ENCODE measurements at regions not wholly inside any gene's neighbourhood (a gene's known extent, or its start where the extent isn't known, plus 50 kb on each side); places are given as distances from the start of the nearest gene placed in this dataset.

GRCh38 chr4:117823388-117823787 is 210.9 kb upstream of the NDST3 start:
- TF ChIP-seq USF1 (IDR thresholded peaks at IDR 0.05) = no peak
- TF ChIP-seq RAD21 (IDR thresholded peaks at IDR 0.05; ENCODE audit: low read depth) = no peak
- no peak for TF ChIP-seq CREB1 (IDR thresholded peaks at IDR 0.05; ENCODE audit: low read depth)
- TF ChIP-seq EGR1 (IDR thresholded peaks at IDR 0.05) = no peak
- TF ChIP-seq EP300 (IDR thresholded peaks at IDR 0.05; ENCODE audit: borderline replicate concordance) = no peak
- no peak for TF ChIP-seq NFIC (IDR thresholded peaks at IDR 0.05)
- TF ChIP-seq REST (IDR thresholded peaks at IDR 0.05; ENCODE audit: low read depth) = no peak
- no peak for TF ChIP-seq FOXM1 (IDR thresholded peaks at IDR 0.05; ENCODE audit: borderline replicate concordance, low read depth)
- no peak for TF ChIP-seq CEBPB (IDR thresholded peaks at IDR 0.05)
- TF ChIP-seq YY1 (IDR thresholded peaks at IDR 0.05; ENCODE audit: low read depth) = no peak
- TF ChIP-seq ZBTB7A (IDR thresholded peaks at IDR 0.05; ENCODE audit: low read depth) = no peak
- TF ChIP-seq MAX (IDR thresholded peaks at IDR 0.05) = no peak
- TF ChIP-seq TAF1 (IDR thresholded peaks at IDR 0.05; ENCODE audit: low read depth) = no peak
- no peak for TF ChIP-seq TEAD4 (IDR thresholded peaks at IDR 0.05)
- no peak for TF ChIP-seq TCF12 (IDR thresholded peaks at IDR 0.05; ENCODE audit: low read depth)

- TF ChIP-seq RAD21 (IDR thresholded peaks at IDR 0.05; ENCODE audit: low read depth) (no peak), TAF1 (IDR thresholded peaks at IDR 0.05; ENCODE audit: low read depth) (no peak), FOXM1 (IDR thresholded peaks at IDR 0.05; ENCODE audit: borderline replicate concordance, low read depth) (no peak), ZBTB7A (IDR thresholded peaks at IDR 0.05; ENCODE audit: low read depth) (no peak), REST (IDR thresholded peaks at IDR 0.05; ENCODE audit: low read depth) (no peak), YY1 (IDR thresholded peaks at IDR 0.05; ENCODE audit: low read depth) (no peak), MAX (IDR thresholded peaks at IDR 0.05) (no peak), TEAD4 (IDR thresholded peaks at IDR 0.05) (no peak), EGR1 (IDR thresholded peaks at IDR 0.05) (no peak), NFIC (IDR thresholded peaks at IDR 0.05) (no peak), CREB1 (IDR thresholded peaks at IDR 0.05; ENCODE audit: low read depth) (no peak)
Measured at GRCh38 chr4:117825600-117825999, 208.7 kb upstream of the NDST3 start.

- TF ChIP-seq NFIC (IDR thresholded peaks at IDR 0.05) (no peak), TCF12 (IDR thresholded peaks at IDR 0.05; ENCODE audit: low read depth) (no peak), TAF1 (IDR thresholded peaks at IDR 0.05; ENCODE audit: low read depth) (no peak), REST (IDR thresholded peaks at IDR 0.05; ENCODE audit: low read depth) (no peak), CEBPB (IDR thresholded peaks at IDR 0.05) (no peak), EGR1 (IDR thresholded peaks at IDR 0.05) (no peak), TEAD4 (IDR thresholded peaks at IDR 0.05) (no peak), FOXM1 (IDR thresholded peaks at IDR 0.05; ENCODE audit: borderline replicate concordance, low read depth) (no peak), ZBTB7A (IDR thresholded peaks at IDR 0.05; ENCODE audit: low read depth) (no peak), CREB1 (IDR thresholded peaks at IDR 0.05; ENCODE audit: low read depth) (no peak), USF1 (IDR thresholded peaks at IDR 0.05) (no peak)
Measured at GRCh38 chr4:117831060-117831683, 203.1 kb upstream of the NDST3 start.

- no peak for TF ChIP-seq RAD21 (IDR thresholded peaks at IDR 0.05; ENCODE audit: low read depth)
Measured at GRCh38 chr4:117835566-117835965, 198.7 kb upstream of the NDST3 start.

- no peak for TF ChIP-seq ZBTB7A (IDR thresholded peaks at IDR 0.05; ENCODE audit: low read depth)
- TF ChIP-seq TCF12 (IDR thresholded peaks at IDR 0.05; ENCODE audit: low read depth) = no peak
- TF ChIP-seq EP300 (IDR thresholded peaks at IDR 0.05; ENCODE audit: borderline replicate concordance) = no peak
- no peak for TF ChIP-seq MAX (IDR thresholded peaks at IDR 0.05)
- no peak for TF ChIP-seq YY1 (IDR thresholded peaks at IDR 0.05; ENCODE audit: low read depth)
- no peak for TF ChIP-seq EGR1 (IDR thresholded peaks at IDR 0.05)
- TF ChIP-seq RAD21 (IDR thresholded peaks at IDR 0.05; ENCODE audit: low read depth) = no peak
- TF ChIP-seq TEAD4 (IDR thresholded peaks at IDR 0.05) = no peak
- no peak for TF ChIP-seq FOXM1 (IDR thresholded peaks at IDR 0.05; ENCODE audit: borderline replicate concordance, low read depth)
- TF ChIP-seq USF1 (IDR thresholded peaks at IDR 0.05) = no peak
- no peak for TF ChIP-seq CREB1 (IDR thresholded peaks at IDR 0.05; ENCODE audit: low read depth)
- no peak for TF ChIP-seq CEBPB (IDR thresholded peaks at IDR 0.05)
- TF ChIP-seq NFIC (IDR thresholded peaks at IDR 0.05) = no peak
Measured at GRCh38 chr4:117844594-117844993, 189.7 kb upstream of the NDST3 start.
